Left lung (tissue), 4 donors: ENCODE measurements at regions not wholly inside any gene's neighbourhood (a gene's known extent, or its start where the extent isn't known, plus 50 kb on each side); places are given as distances from the start of the nearest gene placed in this dataset.

Source experiments
- ATAC-seq: fragments of 200-7000 bp; cut with Tn5 transposase; one replicate; pipeline ENCODE4 v1.9.1; 2020; ENCODE audit warnings: moderate library complexity
- DNase-seq, 4 donors: peaks; one replicate each; pipeline ENCODE4 v3.0.0-alpha.2; 2013 to 2020
- H3K27ac ChIP-seq, 2 donors: fragments of 200-600 bp; sonication (generic) in 1 of 2; one replicate each; pipeline versions ENCODE4 v1.5.0 to v1.8.0; 2020 to 2021
- H3K27me3 ChIP-seq, 2 donors: fragments of 200-600 bp; sonication (generic) in 1 of 2; one replicate each; pipeline versions ENCODE4 v1.5.0 to v1.8.0; 2020 to 2021
- H3K36me3 ChIP-seq, 2 donors: fragments of 200-600 bp; sonication (generic) in 1 of 2; one replicate each; pipeline versions ENCODE4 v1.5.0 to v1.8.0; 2020 to 2021
- H3K4me1 ChIP-seq, 2 donors: fragments of 200-600 bp; one replicate each; pipeline ENCODE4 v1.8.0; 2021
- H3K4me3 ChIP-seq, 2 donors: fragments of 200-600 bp; sonication (generic) in 1 of 2; one replicate each; pipeline versions ENCODE4 v1.5.0 to v1.8.0; 2020 to 2021; ENCODE audit warnings: mild to moderate bottlenecking in 1 of 2
- H3K9me3 ChIP-seq, 2 donors: fragments of 200-600 bp; sonication (generic) in 1 of 2; one replicate each; pipeline versions ENCODE4 v1.5.0 to v1.8.0; 2020 to 2021
- CTCF ChIP-seq, 2 donors: fragments of 200-600 bp; sonication (generic) in 1 of 2; IDR thresholded peaks; one replicate each; pipeline versions ENCODE4 v1.5.0 to v1.8.0; 2021; ENCODE audit warnings: antibody characterized with exemption in 2 of 2
- intact Hi-C, 2 donors: fragments of 100-400 bp; cut with DNase I; formaldehyde crosslinking; loops; one replicate each; pipeline versions ENCODE4 v1.11.2 to v1.14.2; 2022
- donor health status: DM: no; HTN: yes; CAD: no.
- donor health status: DM: no; HTN: no; CAD: no.

DNA sequence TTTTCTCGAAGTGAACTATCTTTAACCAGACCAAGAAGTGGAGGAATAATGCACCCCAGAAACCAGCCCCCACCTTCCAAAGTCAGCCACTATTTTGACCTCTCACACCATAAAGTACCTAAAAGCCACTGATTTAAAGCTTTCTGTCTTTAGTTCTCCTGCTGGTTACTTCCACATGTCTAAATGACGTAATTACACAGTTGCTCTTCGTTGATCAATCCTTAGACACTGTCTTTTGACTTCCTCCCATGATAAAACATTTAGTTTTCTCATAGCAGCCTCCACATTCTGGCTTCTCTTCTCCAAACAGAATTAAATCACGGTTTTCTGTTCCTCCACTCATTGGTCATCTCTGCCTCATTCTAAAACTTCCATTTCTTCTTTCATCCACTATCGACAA lies 294.4 kb upstream of the N4BP1 start:
- Histone ChIP-seq H3K9me3 (no peaks in the 10 kb centered on the region), H3K36me3 (no peaks in the 10 kb centered on the region), H3K27ac (no peak overlapping the region), H3K27me3 (peaks cover 0 to 21% of the 10 kb centered on the region in 2 donors), H3K4me1 (no peaks in the 10 kb centered on the region), H3K4me3 (no peak overlapping the region)
- TF ChIP-seq CTCF (IDR thresholded peaks at IDR 0.05): no peak
- intact Hi-C loops: no loop called here
- DNase-seq (no peak), ATAC-seq (no peak)

DNA sequence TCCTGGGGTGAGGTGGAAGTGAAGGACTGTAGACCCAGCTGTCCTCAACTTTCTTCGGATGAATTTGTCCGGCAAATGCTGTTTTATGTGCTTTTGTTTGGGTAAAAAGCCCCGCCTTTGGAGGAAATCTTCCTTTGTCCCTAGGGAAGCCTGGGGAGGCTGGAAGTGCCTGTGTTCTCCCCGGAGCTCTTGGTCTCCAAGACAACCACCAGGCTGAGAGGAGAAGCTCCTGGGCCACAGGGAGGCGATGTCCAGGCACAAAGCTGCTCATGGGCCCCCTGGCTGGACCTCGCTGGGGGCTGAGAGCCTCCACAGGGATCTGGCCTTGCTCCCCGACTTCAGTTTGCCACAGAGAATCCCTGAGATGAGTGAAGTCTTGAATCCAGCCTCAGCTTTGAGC lies 293.1 kb upstream of the N4BP1 start:
- TF ChIP-seq CTCF (IDR thresholded peaks at IDR 0.05): no peak
- Histone ChIP-seq H3K36me3 (no peaks in the 10 kb centered on the region), H3K27ac (no peak overlapping the region), H3K4me1 (no peaks in the 10 kb centered on the region), H3K27me3 (peaks cover 0 to 21% of the 10 kb centered on the region in 2 donors), H3K4me3 (no peak overlapping the region), H3K9me3 (no peaks in the 10 kb centered on the region)
- no peak for ATAC-seq
- intact Hi-C loops: no loop called here
- DNase-seq: no peak

- Histone ChIP-seq H3K27ac (no peak overlapping the region), H3K4me1 (no peaks in the 10 kb centered on the region), H3K4me3 (no peak overlapping the region), H3K27me3 (peaks cover 0 to 21% of the 10 kb centered on the region in 2 donors), H3K9me3 (no peaks in the 10 kb centered on the region), H3K36me3 (no peaks in the 10 kb centered on the region)
- no peak for TF ChIP-seq CTCF (IDR thresholded peaks at IDR 0.05)
- intact Hi-C loops: no loop called here
- ATAC-seq (no peak), DNase-seq (no peak)
Observed at GRCh38 chr16:48901712-48902374, 291.9 kb upstream of the N4BP1 start.

DNA sequence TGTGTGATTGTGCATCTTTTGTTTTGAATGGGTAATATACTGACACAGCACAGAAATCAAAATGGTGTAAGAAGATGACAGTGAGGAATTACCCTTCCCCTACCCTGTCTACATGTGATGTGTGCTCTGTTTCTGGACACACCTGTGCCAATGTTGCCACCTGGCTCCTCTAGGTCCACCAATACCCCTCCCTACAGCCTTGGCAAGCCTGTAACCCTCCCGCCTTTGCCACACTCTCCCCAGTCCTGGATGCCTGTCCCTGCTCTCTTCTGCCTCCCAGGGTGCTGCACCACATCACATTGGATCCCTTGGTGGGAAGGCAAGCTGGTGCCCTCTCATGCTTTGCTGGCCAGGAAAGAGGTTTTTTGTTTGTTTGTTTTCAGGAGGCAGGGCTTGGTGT lies 289.5 kb upstream of the N4BP1 start:
- no peak overlapping the region for H3K27ac ChIP-seq
- no peak for TF ChIP-seq CTCF (IDR thresholded peaks at IDR 0.05)
- no peaks in the 10 kb centered on the region for H3K9me3 ChIP-seq
- no peak overlapping the region for H3K4me3 ChIP-seq
- no peaks in the 10 kb centered on the region for H3K4me1 ChIP-seq
- ATAC-seq: no peak
- intact Hi-C loops: no loop called here
- H3K27me3 ChIP-seq: peaks cover 0 to 21% of the 10 kb centered on the region in 2 donors
- DNase-seq: no peak
- H3K36me3 ChIP-seq: no peaks in the 10 kb centered on the region

GRCh38 chr16:48897698-48898205 lies 287.8 kb upstream of the N4BP1 start:
- ATAC-seq (no peak), DNase-seq (no peak)
- H3K9me3 ChIP-seq: no peaks in the 10 kb centered on the region
- no peaks in the 10 kb centered on the region for H3K4me1 ChIP-seq
- H3K27ac ChIP-seq: no peak overlapping the region
- intact Hi-C loops: no loop called here
- H3K4me3 ChIP-seq: no peak overlapping the region
- TF ChIP-seq CTCF (IDR thresholded peaks at IDR 0.05): no peak
- H3K36me3 ChIP-seq: no peaks in the 10 kb centered on the region
- H3K27me3 ChIP-seq: peaks cover 0 to 16% of the 10 kb centered on the region in 2 donors
